Stimulated activated CD4-positive, alpha-beta T cell treated with anti-CD3 and anti-CD28 coated beads, Interleukin-4, amount 100 ng/mL, for 48 hours (primary cell): ENCODE measurements at regions not wholly inside any gene's neighbourhood (a gene's known extent, or its start where the extent isn't known, plus 50 kb on each side); places are given as distances from the start of the nearest gene placed in this dataset.

Experiments used
- DNase-seq, 2 donors: peaks; one replicate each; pipeline ENCODE4 v3.0.0-alpha.2; 2020; ENCODE audit warnings: low read depth in 2 of 2

GRCh38 chr7:41878309-41879295 is 175.7 kb upstream of the INHBA start:
- DNase-seq, result no peak

- DNase-seq, result no peak
These were observed 174.2 kb upstream of the INHBA start for GRCh38 chr7:41877118-41877517.

- no peak for DNase-seq
These were observed 172.6 kb upstream of the INHBA start for GRCh38 chr7:41875513-41875912.

- no peak for DNase-seq
These were observed 171.4 kb upstream of the INHBA start for GRCh38 chr7:41874201-41874785.

GRCh38 chr7:41873741-41874140 is 170.9 kb upstream of the INHBA start:
- no peak for DNase-seq

- DNase-seq, result no peak
These were observed 170.1 kb upstream of the INHBA start for GRCh38 chr7:41872966-41873365.

- no peak for DNase-seq
These were observed 167.7 kb upstream of the INHBA start for GRCh38 chr7:41870461-41871138.

- no peak for DNase-seq
These were observed 167.1 kb upstream of the INHBA start for GRCh38 chr7:41869997-41870396.

GRCh38 chr7:41869596-41869995 is 166.7 kb upstream of the INHBA start:
- no peak for DNase-seq

- no peak for DNase-seq
These were observed 166.2 kb upstream of the INHBA start for GRCh38 chr7:41869091-41869490.

GRCh38 chr7:41867639-41868280 is 164.9 kb upstream of the INHBA start:
- no peak for DNase-seq

- DNase-seq, result no peak
These were observed 159.4 kb upstream of the INHBA start for GRCh38 chr7:41862261-41862660.

- no peak for DNase-seq
These were observed 158.8 kb upstream of the INHBA start for GRCh38 chr7:41861642-41862041.

GRCh38 chr7:41858201-41858600 is 155.3 kb upstream of the INHBA start:
- no peak for DNase-seq

- no peak for DNase-seq
These were observed 152.9 kb upstream of the INHBA start for GRCh38 chr7:41855798-41856197.

GRCh38 chr7:41847606-41848005 is 144.7 kb upstream of the INHBA start:
- no peak for DNase-seq

GRCh38 chr7:41847151-41847550 is 144.3 kb upstream of the INHBA start:
- DNase-seq, result no peak

GRCh38 chr7:41842956-41843355 is 140.1 kb upstream of the INHBA start:
- DNase-seq, result no peak

GRCh38 chr7:41837916-41838315 is 135.0 kb upstream of the INHBA start:
- DNase-seq, result no peak

GRCh38 chr7:41835976-41836530 is 133.2 kb upstream of the INHBA start:
- no peak for DNase-seq

- no peak for DNase-seq
These were observed 132.2 kb upstream of the INHBA start for GRCh38 chr7:41834805-41835694.
